DOHH2 (cell line): ENCODE measurements at regions not wholly inside any gene's neighbourhood (a gene's known extent, or its start where the extent isn't known, plus 50 kb on each side); places are given as distances from the start of the nearest gene placed in this dataset.

ENCODE experiments used
- CTCF ChIP-seq: fragments of 200-600 bp; sonication (generic); IDR thresholded peaks from one replicate; pipeline ENCODE4 v1.5.1; 2014; ENCODE audit warnings: antibody characterized with exemption, mild to moderate bottlenecking, low read depth, low read length; ENCODE audit not compliant: poor library complexity, severe bottlenecking
- EZH2phosphoT487 ChIP-seq: fragments of 200-600 bp; sonication (generic); IDR thresholded peaks from 2 replicates; pipeline ENCODE4 v1.6.1; 2017; ENCODE audit warnings: borderline replicate concordance, mild to moderate bottlenecking, antibody characterized with exemption, low read length, moderate library complexity, mixed read lengths

- no peak for TF ChIP-seq CTCF
- no peak for TF ChIP-seq EZH2phosphoT487
Observed at GRCh38 chr17:17420561-17421269, 56.1 kb upstream of the MED9 start.
